Chondrocyte (in vitro differentiated cells): ENCODE measurements at regions not wholly inside any gene's neighbourhood (a gene's known extent, or its start where the extent isn't known, plus 50 kb on each side); places are given as distances from the start of the nearest gene placed in this dataset.

Source experiments
- DNase-seq: peaks from one replicate; pipeline ENCODE4 v3.0.0; 2021; ENCODE audit warnings: mixed read lengths, low spot score
- H3K27ac Mint-ChIP-seq: one replicate; pipeline ENCODE4 v1.8.0; 2021; ENCODE audit warnings: mild to moderate bottlenecking, moderate library complexity, mixed read lengths; ENCODE audit not compliant: unreplicated experiment
- H3K27me3 Mint-ChIP-seq: 2 replicates; pipeline ENCODE4 v1.8.0; 2021; ENCODE audit warnings: low read depth, mixed read lengths
- H3K36me3 Mint-ChIP-seq: 2 replicates; pipeline ENCODE4 v1.8.0; 2021; ENCODE audit warnings: low read depth, mixed read lengths
- H3K4me1 Mint-ChIP-seq: 2 replicates; pipeline ENCODE4 v1.8.0; 2021; ENCODE audit warnings: low read depth, mild to moderate bottlenecking, mixed read lengths
- H3K4me3 Mint-ChIP-seq: one replicate; pipeline ENCODE4 v1.8.0; 2021; ENCODE audit warnings: mild to moderate bottlenecking, moderate library complexity, mixed read lengths; ENCODE audit not compliant: unreplicated experiment
- H3K9me3 Mint-ChIP-seq: 2 replicates; pipeline ENCODE4 v1.8.0; 2021; ENCODE audit warnings: low read depth, mixed read lengths
- CTCF ChIP-seq: fragments of 200-600 bp; sonication (generic); IDR thresholded peaks from 2 replicates; pipeline ENCODE4 v1.5.0; 2021; ENCODE audit warnings: antibody characterized with exemption, mild to moderate bottlenecking, moderate library complexity

- H3K27me3 Mint-ChIP-seq = no peaks in the 10 kb centered on the region
- H3K9me3 Mint-ChIP-seq = no peaks in the 10 kb centered on the region
- H3K4me1 Mint-ChIP-seq = peaks cover 21% of the 10 kb centered on the region
- TF ChIP-seq CTCF = no peak
- no peaks in the 10 kb centered on the region for H3K36me3 Mint-ChIP-seq
- H3K4me3 Mint-ChIP-seq = no peak overlapping the region
- DNase-seq = no peak
- no peak overlapping the region for H3K27ac Mint-ChIP-seq
These were observed 167.8 kb upstream of the TUT7 start for GRCh38 chr9:86521977-86522376.

GRCh38 chr9:86521322-86521721 lies 167.1 kb upstream of the TUT7 start:
- H3K27ac Mint-ChIP-seq = no peak overlapping the region
- H3K27me3 Mint-ChIP-seq = no peaks in the 10 kb centered on the region
- H3K36me3 Mint-ChIP-seq = no peaks in the 10 kb centered on the region
- DNase-seq = no peak
- H3K9me3 Mint-ChIP-seq = no peaks in the 10 kb centered on the region
- no peak for TF ChIP-seq CTCF
- peaks cover 21% of the 10 kb centered on the region for H3K4me1 Mint-ChIP-seq
- H3K4me3 Mint-ChIP-seq = no peak overlapping the region

- H3K4me3 Mint-ChIP-seq = no peak overlapping the region
- no peak for TF ChIP-seq CTCF
- no peaks in the 10 kb centered on the region for H3K9me3 Mint-ChIP-seq
- peaks cover 21% of the 10 kb centered on the region for H3K4me1 Mint-ChIP-seq
- H3K27ac Mint-ChIP-seq = peak overlapping the region; percentile 55
- no peaks in the 10 kb centered on the region for H3K27me3 Mint-ChIP-seq
- no peaks in the 10 kb centered on the region for H3K36me3 Mint-ChIP-seq
- DNase-seq = no peak
These were observed 164.9 kb upstream of the TUT7 start for GRCh38 chr9:86519066-86519615.

GRCh38 chr9:86517475-86517874 lies 163.3 kb upstream of the TUT7 start:
- H3K4me1 Mint-ChIP-seq = peaks cover 33% of the 10 kb centered on the region
- H3K9me3 Mint-ChIP-seq = no peaks in the 10 kb centered on the region
- DNase-seq = no peak

GRCh38 chr9:86516564-86516963 lies 162.4 kb upstream of the TUT7 start:
- Mint-ChIP-seq H3K4me3 (no peak overlapping the region), H3K4me1 (peaks cover 33% of the 10 kb centered on the region), H3K36me3 (no peaks in the 10 kb centered on the region), H3K9me3 (no peaks in the 10 kb centered on the region), H3K27ac (no peak overlapping the region), H3K27me3 (no peaks in the 10 kb centered on the region)
- TF ChIP-seq CTCF = no peak
- no peak for DNase-seq

More at GRCh38 chr9:86517475-86517874, 163.3 kb upstream of the TUT7 start:
- no peaks in the 10 kb centered on the region for H3K36me3 Mint-ChIP-seq
- TF ChIP-seq CTCF = no peak
- no peaks in the 10 kb centered on the region for H3K27me3 Mint-ChIP-seq
- no peak overlapping the region for H3K4me3 Mint-ChIP-seq
- H3K27ac Mint-ChIP-seq = no peak overlapping the region
